ENCODE measurements at regions not wholly inside any gene's neighbourhood (a gene's known extent, or its start where the extent isn't known, plus 50 kb on each side); places are given as distances from the start of the nearest gene placed in this dataset.

- TF ChIP-seq CTCF (IDR thresholded peaks at IDR 0.05) (no peak), ZFX (IDR thresholded peaks at IDR 0.05; ENCODE audit: borderline replicate concordance) (no peak)
Measured at GRCh38 chr2:5020116-5020875, 671.9 kb upstream of the SOX11 start.
